ENCODE measurements at regions not wholly inside any gene's neighbourhood (a gene's known extent, or its start where the extent isn't known, plus 50 kb on each side); places are given as distances from the start of the nearest gene placed in this dataset.
"Not testable (repeated sequence)": the region's sequence is repeated elsewhere in the genome, so short reads cannot be mapped to it uniquely, and the experiment has no call there.

GRCh38 chr12:83939718-83940117 lies 972.9 kb downstream of the SLC6A15 start:
- ChIA-PET POLR2A (no interaction called here), CTCF (no interaction called here)
- H3K27me3 Mint-ChIP-seq = no peaks in the 10 kb centered on the region
- no peaks in the 10 kb centered on the region for H3K9me3 Mint-ChIP-seq
- ATAC-seq = no peak
- H3K27ac Mint-ChIP-seq = no peak overlapping the region
- H3K36me3 Mint-ChIP-seq (ENCODE audit: low read depth) = no peaks in the 10 kb centered on the region
- H3K4me3 Mint-ChIP-seq = no peak overlapping the region
- H3K4me1 Mint-ChIP-seq (ENCODE audit: low read depth) = no peaks in the 10 kb centered on the region
- intact Hi-C loops (cut with micrococcal nuclease) = no loop called here
- no peak for TF ChIP-seq CTCF (IDR thresholded peaks at IDR 0.05)
- DNase-seq = no peak

GRCh38 chr12:83933615-83934014 lies 979.0 kb downstream of the SLC6A15 start:
- intact Hi-C loops (cut with micrococcal nuclease) = no loop called here
- ATAC-seq (no peak), DNase-seq (no peak)
- Mint-ChIP-seq H3K9me3 (peaks cover 9% of the 10 kb centered on the region), H3K27ac (no peak overlapping the region), H3K36me3 (ENCODE audit: low read depth) (no peaks in the 10 kb centered on the region), H3K27me3 (no peaks in the 10 kb centered on the region), H3K4me3 (no peak overlapping the region), H3K4me1 (ENCODE audit: low read depth) (no peaks in the 10 kb centered on the region)
- no peak for TF ChIP-seq CTCF (IDR thresholded peaks at IDR 0.05)
- ChIA-PET POLR2A (no interaction called here), CTCF (no interaction called here)

- Mint-ChIP-seq H3K4me3 (no peak overlapping the region), H3K27ac (no peak overlapping the region), H3K36me3 (ENCODE audit: low read depth) (no peaks in the 10 kb centered on the region), H3K9me3 (peaks cover 9% of the 10 kb centered on the region), H3K4me1 (ENCODE audit: low read depth) (no peaks in the 10 kb centered on the region), H3K27me3 (no peaks in the 10 kb centered on the region)
- DNase-seq = no peak
- TF ChIP-seq CTCF (IDR thresholded peaks at IDR 0.05) = no peak
- no peak for ATAC-seq
- POLR2A ChIA-PET = no interaction called here
- intact Hi-C loops (cut with micrococcal nuclease) = no loop called here
- CTCF ChIA-PET = no interaction called here
Observed at GRCh38 chr12:83932011-83932410, 980.6 kb downstream of the SLC6A15 start.

- intact Hi-C loops (cut with micrococcal nuclease) = no loop called here
- no peaks in the 10 kb centered on the region for H3K36me3 Mint-ChIP-seq (ENCODE audit: low read depth)
- H3K27me3 Mint-ChIP-seq = no peaks in the 10 kb centered on the region
- no peaks in the 10 kb centered on the region for H3K4me1 Mint-ChIP-seq (ENCODE audit: low read depth)
- no peak overlapping the region for H3K27ac Mint-ChIP-seq
- no peak overlapping the region for H3K4me3 Mint-ChIP-seq
- H3K9me3 Mint-ChIP-seq = peaks cover 9% of the 10 kb centered on the region
- TF ChIP-seq CTCF (IDR thresholded peaks at IDR 0.05) = no peak
- DNase-seq (no peak), ATAC-seq (no peak)
- CTCF ChIA-PET = no interaction called here
- POLR2A ChIA-PET = no interaction called here
Observed at GRCh38 chr12:83931451-83931850, 981.1 kb downstream of the SLC6A15 start.

GRCh38 chr12:83929792-83930191 lies 982.8 kb downstream of the SLC6A15 start:
- ATAC-seq; CTCF ChIA-PET; H3K27ac Mint-ChIP-seq; POLR2A ChIA-PET; H3K4me3 Mint-ChIP-seq; H3K27me3 Mint-ChIP-seq; DNase-seq; H3K4me1 Mint-ChIP-seq (ENCODE audit: low read depth); H3K36me3 Mint-ChIP-seq (ENCODE audit: low read depth); intact Hi-C loops (cut with micrococcal nuclease); H3K9me3 Mint-ChIP-seq: not testable (repeated sequence)

Measured in activated CD8-positive, alpha-beta T cell treated with anti-CD3 and anti-CD28 coated beads for 36 hours (primary cell).